ENCODE measurements at regions not wholly inside any gene's neighbourhood (a gene's known extent, or its start where the extent isn't known, plus 50 kb on each side); places are given as distances from the start of the nearest gene placed in this dataset.

DNA sequence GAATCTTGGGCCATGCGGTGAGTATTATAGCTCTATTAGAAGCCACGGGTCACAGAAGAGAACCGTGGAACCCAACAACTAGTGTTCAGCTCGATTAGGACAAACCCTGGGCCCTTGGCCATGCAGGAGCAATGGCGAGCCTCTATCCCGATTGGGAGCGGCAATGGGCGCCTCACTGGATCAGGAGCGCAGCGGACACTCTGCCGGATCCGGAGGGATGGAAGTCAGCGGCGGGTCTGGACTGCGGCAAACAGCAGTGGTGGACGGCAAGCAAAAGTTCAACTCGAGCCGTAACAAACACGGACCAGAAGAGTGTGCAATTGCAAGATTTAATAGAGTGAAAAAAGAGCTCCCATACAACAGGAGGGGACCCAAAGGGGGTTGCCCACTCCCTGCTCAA is 1481.9 kb downstream of the PCDH9 start:
- TF ChIP-seq, protein P1, sequence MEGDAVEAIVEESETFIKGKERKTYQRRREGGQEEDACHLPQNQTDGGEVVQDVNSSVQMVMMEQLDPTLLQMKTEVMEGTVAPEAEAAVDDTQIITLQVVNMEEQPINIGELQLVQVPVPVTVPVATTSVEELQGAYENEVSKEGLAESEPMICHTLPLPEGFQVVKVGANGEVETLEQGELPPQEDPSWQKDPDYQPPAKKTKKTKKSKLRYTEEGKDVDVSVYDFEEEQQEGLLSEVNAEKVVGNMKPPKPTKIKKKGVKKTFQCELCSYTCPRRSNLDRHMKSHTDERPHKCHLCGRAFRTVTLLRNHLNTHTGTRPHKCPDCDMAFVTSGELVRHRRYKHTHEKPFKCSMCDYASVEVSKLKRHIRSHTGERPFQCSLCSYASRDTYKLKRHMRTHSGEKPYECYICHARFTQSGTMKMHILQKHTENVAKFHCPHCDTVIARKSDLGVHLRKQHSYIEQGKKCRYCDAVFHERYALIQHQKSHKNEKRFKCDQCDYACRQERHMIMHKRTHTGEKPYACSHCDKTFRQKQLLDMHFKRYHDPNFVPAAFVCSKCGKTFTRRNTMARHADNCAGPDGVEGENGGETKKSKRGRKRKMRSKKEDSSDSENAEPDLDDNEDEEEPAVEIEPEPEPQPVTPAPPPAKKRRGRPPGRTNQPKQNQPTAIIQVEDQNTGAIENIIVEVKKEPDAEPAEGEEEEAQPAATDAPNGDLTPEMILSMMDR (IDR thresholded peaks at IDR 0.05; ENCODE audit: insufficient read depth, low read length, severe bottlenecking): no peak
- no peak for FAIRE-seq
- no peaks in the 10 kb centered on the region for H3K36me3 ChIP-seq (ENCODE audit: control insufficient read depth, insufficient read depth, low read length)
- no peak overlapping the region for H3K4me3 ChIP-seq (ENCODE audit: low read depth, low read length)
- no peak for DNase-seq (ENCODE audit: low read depth)
- no peaks in the 10 kb centered on the region for H3K27me3 ChIP-seq (ENCODE audit: control insufficient read depth, insufficient read depth, low read length)

DNA sequence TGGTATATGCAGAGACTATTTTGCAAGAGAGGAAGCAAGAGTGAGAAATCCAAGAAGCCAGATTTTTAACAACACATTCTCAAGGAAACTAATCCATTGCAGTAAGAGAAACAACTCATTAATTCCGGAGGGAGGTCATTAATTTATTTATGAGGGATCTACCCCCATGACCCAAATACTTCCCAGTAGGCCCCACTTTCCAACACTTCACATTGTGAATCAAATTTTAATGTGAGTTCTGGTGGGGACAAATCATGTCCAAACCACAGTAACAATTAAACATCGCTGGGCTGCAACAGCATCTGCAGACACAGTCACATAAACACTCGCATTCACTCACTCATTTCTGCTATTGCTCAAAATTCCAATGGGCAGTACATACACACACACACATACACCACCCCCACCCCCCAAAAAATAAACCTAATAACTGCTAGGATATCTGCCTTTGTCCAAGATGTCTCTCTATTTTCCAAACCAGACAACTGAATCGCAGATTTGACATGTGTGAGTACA is 1483.7 kb downstream of the PCDH9 start:
- H3K4me3 ChIP-seq (ENCODE audit: low read depth, low read length): no peak overlapping the region
- no peak for FAIRE-seq

DNA sequence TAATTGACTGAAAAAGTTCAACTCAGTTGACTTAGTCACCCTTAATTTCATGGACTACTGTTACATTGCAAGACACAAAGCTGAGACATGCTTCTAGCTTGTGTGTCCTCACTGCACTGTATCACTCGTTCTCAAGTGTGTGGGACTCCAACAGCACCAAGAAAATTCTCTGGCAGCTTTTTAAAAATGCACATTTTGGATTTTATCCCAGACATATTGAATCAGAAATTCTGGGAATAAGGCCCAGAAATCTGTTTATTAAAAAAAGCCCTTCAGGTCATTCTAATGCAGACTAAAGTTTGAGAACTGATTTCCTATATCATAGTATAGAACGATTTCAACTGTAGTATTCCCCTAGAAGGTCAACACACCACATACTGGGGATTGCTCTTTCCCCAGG is 1485.3 kb downstream of the PCDH9 start:
- H3K4me3 ChIP-seq (ENCODE audit: low read depth, low read length): no peak overlapping the region
- DNase-seq (ENCODE audit: low read depth) (no peak), FAIRE-seq (no peak)
- H3K36me3 ChIP-seq (ENCODE audit: control insufficient read depth, insufficient read depth, low read length): no peaks in the 10 kb centered on the region
- TF ChIP-seq, protein P1 (IDR thresholded peaks at IDR 0.05; ENCODE audit: insufficient read depth, low read length, severe bottlenecking): no peak
- no peaks in the 10 kb centered on the region for H3K27me3 ChIP-seq (ENCODE audit: control insufficient read depth, insufficient read depth, low read length)

More for the DNA sequence above, 1483.7 kb downstream of the PCDH9 start:
- DNase-seq (ENCODE audit: low read depth): no peak
- TF ChIP-seq, protein P1 (IDR thresholded peaks at IDR 0.05; ENCODE audit: insufficient read depth, low read length, severe bottlenecking): no peak
- Histone ChIP-seq H3K36me3 (ENCODE audit: control insufficient read depth, insufficient read depth, low read length) (no peaks in the 10 kb centered on the region), H3K27me3 (ENCODE audit: control insufficient read depth, insufficient read depth, low read length) (no peaks in the 10 kb centered on the region)

DNA sequence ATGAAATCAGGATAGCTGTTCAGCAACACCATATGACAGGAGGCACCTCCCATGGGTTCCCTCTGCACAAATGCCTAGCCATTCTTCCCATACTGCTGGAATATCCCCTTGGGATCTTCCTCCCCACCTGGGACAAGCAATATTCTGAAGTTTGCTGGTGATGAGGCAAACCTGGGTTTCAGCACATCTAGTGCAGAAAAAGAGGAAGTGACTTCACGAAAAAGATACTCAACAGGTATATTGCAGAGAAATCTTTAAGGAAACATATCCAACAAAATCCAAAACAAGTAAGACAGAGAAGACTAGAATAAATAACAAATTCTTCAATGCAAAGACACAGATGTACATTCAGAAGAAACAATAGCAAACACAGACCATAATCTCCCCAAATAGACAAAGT is 1497.0 kb downstream of the PCDH9 start:
- FAIRE-seq: no peak
- H3K4me3 ChIP-seq (ENCODE audit: low read depth, low read length): no peak overlapping the region
- DNase-seq (ENCODE audit: low read depth): no peak
- H3K27me3 ChIP-seq (ENCODE audit: control insufficient read depth, insufficient read depth, low read length): no peaks in the 10 kb centered on the region
- H3K36me3 ChIP-seq (ENCODE audit: control insufficient read depth, insufficient read depth, low read length): no peaks in the 10 kb centered on the region
- TF ChIP-seq, protein P1 (IDR thresholded peaks at IDR 0.05; ENCODE audit: insufficient read depth, low read length, severe bottlenecking): no peak

DNA sequence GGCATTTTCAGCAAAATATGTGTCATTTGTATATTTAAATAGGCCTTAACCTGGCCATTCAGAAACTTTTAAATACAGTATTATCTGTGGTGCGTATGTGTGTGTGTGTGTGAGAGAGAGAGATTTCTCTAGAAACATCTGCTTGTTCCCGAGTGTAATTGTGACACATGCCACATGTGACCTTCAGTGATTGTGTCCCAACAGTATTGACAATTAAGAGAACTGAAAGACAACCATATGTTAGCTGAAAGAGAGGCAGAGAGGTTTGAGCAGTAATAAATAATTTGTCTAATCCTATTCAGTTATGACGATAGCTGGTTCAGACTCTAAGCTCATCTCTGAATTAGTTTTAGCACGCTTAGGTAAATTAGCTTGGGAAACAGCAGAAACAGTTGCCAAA is 1503.1 kb downstream of the PCDH9 start:
- no peaks in the 10 kb centered on the region for H3K27me3 ChIP-seq (ENCODE audit: control insufficient read depth, insufficient read depth, low read length)
- TF ChIP-seq, protein P1 (IDR thresholded peaks at IDR 0.05; ENCODE audit: insufficient read depth, low read length, severe bottlenecking): no peak
- DNase-seq (ENCODE audit: low read depth) (no peak), FAIRE-seq (no peak)
- H3K4me3 ChIP-seq (ENCODE audit: low read depth, low read length): no peak overlapping the region
- no peaks in the 10 kb centered on the region for H3K36me3 ChIP-seq (ENCODE audit: control insufficient read depth, insufficient read depth, low read length)

DNA sequence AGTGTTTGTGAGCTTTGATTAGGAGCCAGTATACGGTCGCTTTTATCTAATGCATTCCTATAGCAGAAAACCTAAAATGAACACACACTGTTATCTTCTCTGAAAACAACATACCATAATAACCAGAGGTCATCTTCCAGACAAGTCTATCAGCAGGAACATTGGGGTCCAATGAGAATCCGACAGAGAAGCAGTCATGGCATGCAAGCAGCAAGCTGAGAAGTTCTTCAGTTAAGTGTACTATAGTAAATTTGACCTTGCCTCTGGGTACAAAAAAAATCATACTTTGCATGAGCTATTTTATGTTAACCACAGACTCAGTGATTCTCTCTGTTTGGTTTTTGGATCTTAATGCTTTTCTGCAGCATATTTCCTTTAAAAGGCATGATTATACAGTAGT is 1505.1 kb downstream of the PCDH9 start:
- H3K4me3 ChIP-seq (ENCODE audit: low read depth, low read length): no peak overlapping the region
- no peak for FAIRE-seq
- TF ChIP-seq, protein P1 (IDR thresholded peaks at IDR 0.05; ENCODE audit: insufficient read depth, low read length, severe bottlenecking): no peak
- DNase-seq (ENCODE audit: low read depth): no peak
- H3K27me3 ChIP-seq (ENCODE audit: control insufficient read depth, insufficient read depth, low read length): no peaks in the 10 kb centered on the region
- no peaks in the 10 kb centered on the region for H3K36me3 ChIP-seq (ENCODE audit: control insufficient read depth, insufficient read depth, low read length)
